SJSA1 (cell line): ENCODE measurements at regions not wholly inside any gene's neighbourhood (a gene's known extent, or its start where the extent isn't known, plus 50 kb on each side); places are given as distances from the start of the nearest gene placed in this dataset.

Source experiments
- DNase-seq, 2 experiments: peaks; one replicate each; pipeline ENCODE4 v3.0.0-alpha.2; 2015 to 2020; ENCODE audit warnings: low spot score in 2 of 2, low read depth in 1 of 2
- H3K27ac ChIP-seq: fragments of 250-450 bp; sonication (Bioruptor Pico); 2 replicates; pipeline ENCODE4 v1.5.1; 2020; ENCODE audit warnings: mild to moderate bottlenecking, moderate library complexity
- H3K27me3 ChIP-seq: fragments of 250-450 bp; sonication (Bioruptor Pico); replicated peaks from 2 replicates; pipeline ENCODE4 v1.5.1; 2020; ENCODE audit warnings: mild to moderate bottlenecking, moderate library complexity
- H3K36me3 ChIP-seq: fragments of 250-450 bp; sonication (Bioruptor Pico); 2 replicates; pipeline ENCODE4 v1.5.1; 2020; ENCODE audit warnings: mild to moderate bottlenecking
- H3K4me1 ChIP-seq: fragments of 250-450 bp; sonication (Bioruptor Pico); replicated peaks from 2 replicates; pipeline ENCODE4 v1.6.1; 2021; ENCODE audit warnings: mild to moderate bottlenecking
- H3K4me3 ChIP-seq: fragments of 250-450 bp; sonication (Bioruptor Pico); 2 replicates; pipeline ENCODE4 v1.5.1; 2020; ENCODE audit warnings: mild to moderate bottlenecking
- H3K9me3 ChIP-seq: fragments of 250-450 bp; sonication (Bioruptor Pico); replicated peaks from 2 replicates; pipeline ENCODE4 v1.5.1; 2020; ENCODE audit warnings: mild to moderate bottlenecking

GRCh38 chr4:32290102-32290501 lies 1569.9 kb downstream of the PCDH7 start:
- no peaks in the 10 kb centered on the region for H3K9me3 ChIP-seq
- H3K4me1 ChIP-seq = no peaks in the 10 kb centered on the region
- H3K27ac ChIP-seq = no peak overlapping the region
- H3K36me3 ChIP-seq = no peaks in the 10 kb centered on the region
- no peak overlapping the region for H3K4me3 ChIP-seq
- no peaks in the 10 kb centered on the region for H3K27me3 ChIP-seq
- no peak for DNase-seq

GRCh38 chr4:32318926-32319325 lies 1598.8 kb downstream of the PCDH7 start:
- no peaks in the 10 kb centered on the region for H3K36me3 ChIP-seq
- H3K4me3 ChIP-seq = no peak overlapping the region
- no peak overlapping the region for H3K27ac ChIP-seq
- DNase-seq = no peak
- no peaks in the 10 kb centered on the region for H3K27me3 ChIP-seq
- no peaks in the 10 kb centered on the region for H3K9me3 ChIP-seq
- H3K4me1 ChIP-seq = no peaks in the 10 kb centered on the region

DNA sequence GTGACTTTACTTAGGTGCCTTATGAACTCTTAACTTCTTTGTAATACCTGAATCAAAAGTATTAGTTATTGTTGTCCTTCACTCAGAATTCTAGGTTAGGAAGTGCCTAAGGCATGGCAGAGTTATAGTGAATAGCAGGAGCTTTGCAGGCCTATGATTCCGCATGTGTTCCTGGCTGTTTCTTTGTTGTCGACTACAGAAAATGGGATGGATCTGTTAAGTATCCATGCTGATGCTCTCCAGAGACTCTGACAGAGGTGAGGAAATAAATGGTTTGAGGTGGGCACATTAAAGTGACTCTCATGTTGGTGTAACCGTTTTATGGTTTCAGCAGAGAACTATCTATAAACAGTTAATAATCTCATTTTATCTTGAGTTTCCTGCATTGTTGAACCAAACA lies 1601.3 kb downstream of the PCDH7 start:
- DNase-seq = no peak

GRCh38 chr4:32334759-32335158 lies 1614.6 kb downstream of the PCDH7 start:
- Histone ChIP-seq H3K4me1 (no peaks in the 10 kb centered on the region), H3K4me3 (no peak overlapping the region), H3K27ac (no peak overlapping the region), H3K9me3 (no peaks in the 10 kb centered on the region), H3K36me3 (no peaks in the 10 kb centered on the region), H3K27me3 (no peaks in the 10 kb centered on the region)
- no peak for DNase-seq

More for the DNA sequence above, 1601.3 kb downstream of the PCDH7 start:
- H3K9me3 ChIP-seq = no peaks in the 10 kb centered on the region
- no peak overlapping the region for H3K27ac ChIP-seq
- H3K36me3 ChIP-seq = no peaks in the 10 kb centered on the region
- H3K27me3 ChIP-seq = no peaks in the 10 kb centered on the region
- no peak overlapping the region for H3K4me3 ChIP-seq
- H3K4me1 ChIP-seq = no peaks in the 10 kb centered on the region

GRCh38 chr4:32337403-32337802 lies 1617.2 kb downstream of the PCDH7 start:
- H3K27me3 ChIP-seq = no peaks in the 10 kb centered on the region
- no peak overlapping the region for H3K4me3 ChIP-seq
- H3K36me3 ChIP-seq = no peaks in the 10 kb centered on the region
- no peaks in the 10 kb centered on the region for H3K4me1 ChIP-seq
- no peak for DNase-seq
- H3K27ac ChIP-seq = no peak overlapping the region
- no peaks in the 10 kb centered on the region for H3K9me3 ChIP-seq

GRCh38 chr4:32340591-32340990 lies 1620.4 kb downstream of the PCDH7 start:
- H3K9me3 ChIP-seq = no peaks in the 10 kb centered on the region
- no peak overlapping the region for H3K4me3 ChIP-seq
- no peaks in the 10 kb centered on the region for H3K27me3 ChIP-seq
- no peak for DNase-seq
- no peaks in the 10 kb centered on the region for H3K4me1 ChIP-seq
- no peaks in the 10 kb centered on the region for H3K36me3 ChIP-seq
- no peak overlapping the region for H3K27ac ChIP-seq

DNA sequence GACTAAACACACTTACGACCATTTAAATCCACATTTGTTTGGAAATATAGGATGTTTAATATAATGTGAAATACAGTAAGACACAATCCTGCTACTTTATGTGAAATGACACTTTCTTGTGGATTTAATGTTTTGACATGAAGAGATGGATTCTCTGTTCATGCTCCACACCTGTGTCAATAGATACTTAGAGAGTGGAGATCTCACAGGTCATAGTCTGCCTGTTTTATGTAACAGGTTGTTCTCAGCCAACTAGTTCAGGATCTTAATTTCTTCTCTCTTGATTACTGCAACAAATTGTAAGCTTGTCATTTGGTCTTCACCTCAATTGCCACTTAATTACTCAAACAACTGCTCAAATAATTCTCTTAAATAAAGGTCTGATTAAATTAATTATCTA lies 1621.2 kb downstream of the PCDH7 start:
- Histone ChIP-seq H3K36me3 (no peaks in the 10 kb centered on the region), H3K27me3 (no peaks in the 10 kb centered on the region), H3K4me1 (no peaks in the 10 kb centered on the region), H3K27ac (no peak overlapping the region), H3K9me3 (no peaks in the 10 kb centered on the region), H3K4me3 (no peak overlapping the region)
- no peak for DNase-seq

GRCh38 chr4:32342054-32342453 lies 1621.9 kb downstream of the PCDH7 start:
- H3K4me1 ChIP-seq = no peaks in the 10 kb centered on the region
- H3K4me3 ChIP-seq = no peak overlapping the region
- no peaks in the 10 kb centered on the region for H3K9me3 ChIP-seq
- no peaks in the 10 kb centered on the region for H3K27me3 ChIP-seq
- H3K36me3 ChIP-seq = no peaks in the 10 kb centered on the region
- no peak overlapping the region for H3K27ac ChIP-seq
- no peak for DNase-seq

GRCh38 chr4:32349026-32349425 lies 1628.9 kb downstream of the PCDH7 start:
- Histone ChIP-seq H3K36me3 (no peaks in the 10 kb centered on the region), H3K27ac (no peak overlapping the region), H3K27me3 (no peaks in the 10 kb centered on the region), H3K4me3 (no peak overlapping the region), H3K4me1 (no peaks in the 10 kb centered on the region), H3K9me3 (no peaks in the 10 kb centered on the region)
- no peak for DNase-seq

GRCh38 chr4:32374206-32374605 lies 1654.0 kb downstream of the PCDH7 start:
- Histone ChIP-seq H3K4me1 (no peaks in the 10 kb centered on the region), H3K9me3 (no peaks in the 10 kb centered on the region), H3K4me3 (no peak overlapping the region), H3K27ac (no peak overlapping the region), H3K27me3 (no peaks in the 10 kb centered on the region), H3K36me3 (no peaks in the 10 kb centered on the region)
- no peak for DNase-seq

DNA sequence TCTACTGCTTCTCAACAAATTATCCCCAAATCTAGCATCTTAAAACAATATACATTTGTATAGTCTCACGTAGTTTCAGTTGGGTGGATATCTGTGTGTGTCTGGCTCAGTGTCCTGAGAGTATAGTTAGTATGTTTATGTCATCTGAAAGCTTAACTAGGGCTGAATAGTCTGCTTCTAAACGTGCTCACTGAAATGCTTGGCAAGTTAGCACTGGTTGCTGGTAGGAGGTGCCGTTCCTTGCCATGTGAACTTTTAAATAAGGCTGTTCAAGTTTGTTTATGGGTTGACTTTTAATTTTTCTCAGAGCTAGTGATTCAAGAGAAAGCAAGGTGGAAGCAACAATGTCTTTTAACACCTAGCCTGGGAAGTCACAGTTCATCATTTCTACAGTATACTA lies 1673.6 kb downstream of the PCDH7 start:
- Histone ChIP-seq H3K4me3 (no peak overlapping the region), H3K36me3 (no peaks in the 10 kb centered on the region), H3K9me3 (no peaks in the 10 kb centered on the region), H3K27ac (no peak overlapping the region), H3K27me3 (no peaks in the 10 kb centered on the region), H3K4me1 (no peaks in the 10 kb centered on the region)
- no peak for DNase-seq

- no peak overlapping the region for H3K27ac ChIP-seq
- no peaks in the 10 kb centered on the region for H3K27me3 ChIP-seq
- DNase-seq = no peak
- H3K4me1 ChIP-seq = no peaks in the 10 kb centered on the region
- H3K36me3 ChIP-seq = no peaks in the 10 kb centered on the region
- H3K4me3 ChIP-seq = no peak overlapping the region
- H3K9me3 ChIP-seq = no peaks in the 10 kb centered on the region
Observed at GRCh38 chr4:32394255-32394654, 1674.1 kb downstream of the PCDH7 start.

- no peaks in the 10 kb centered on the region for H3K9me3 ChIP-seq
- H3K27me3 ChIP-seq = no peaks in the 10 kb centered on the region
- H3K27ac ChIP-seq = no peak overlapping the region
- no peak for DNase-seq
- no peaks in the 10 kb centered on the region for H3K4me1 ChIP-seq
- no peak overlapping the region for H3K4me3 ChIP-seq
- H3K36me3 ChIP-seq = no peaks in the 10 kb centered on the region
Observed at GRCh38 chr4:32396507-32397070, 1676.4 kb downstream of the PCDH7 start.

DNA sequence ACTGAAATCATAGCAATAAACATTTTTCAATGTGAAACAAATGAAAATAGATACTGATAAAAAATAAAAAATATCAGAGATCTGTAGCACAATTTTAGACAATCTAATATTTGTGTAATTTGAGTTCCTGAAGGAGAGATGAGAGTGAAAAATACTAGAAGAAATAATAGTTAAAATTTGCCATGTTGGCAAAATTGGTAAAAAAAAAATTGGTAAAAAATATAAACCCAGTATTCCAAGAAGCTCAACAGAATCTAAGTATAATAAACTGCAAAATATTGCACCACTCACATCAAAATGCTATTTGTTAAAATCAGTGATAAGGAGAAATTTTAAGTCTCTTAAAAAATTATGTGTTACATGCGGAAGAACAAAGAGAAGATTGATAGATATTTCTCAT lies 1680.7 kb downstream of the PCDH7 start:
- DNase-seq = no peak
- Histone ChIP-seq H3K9me3 (no peaks in the 10 kb centered on the region), H3K27me3 (no peaks in the 10 kb centered on the region), H3K4me3 (no peak overlapping the region), H3K27ac (no peak overlapping the region), H3K4me1 (no peaks in the 10 kb centered on the region), H3K36me3 (no peaks in the 10 kb centered on the region)

DNA sequence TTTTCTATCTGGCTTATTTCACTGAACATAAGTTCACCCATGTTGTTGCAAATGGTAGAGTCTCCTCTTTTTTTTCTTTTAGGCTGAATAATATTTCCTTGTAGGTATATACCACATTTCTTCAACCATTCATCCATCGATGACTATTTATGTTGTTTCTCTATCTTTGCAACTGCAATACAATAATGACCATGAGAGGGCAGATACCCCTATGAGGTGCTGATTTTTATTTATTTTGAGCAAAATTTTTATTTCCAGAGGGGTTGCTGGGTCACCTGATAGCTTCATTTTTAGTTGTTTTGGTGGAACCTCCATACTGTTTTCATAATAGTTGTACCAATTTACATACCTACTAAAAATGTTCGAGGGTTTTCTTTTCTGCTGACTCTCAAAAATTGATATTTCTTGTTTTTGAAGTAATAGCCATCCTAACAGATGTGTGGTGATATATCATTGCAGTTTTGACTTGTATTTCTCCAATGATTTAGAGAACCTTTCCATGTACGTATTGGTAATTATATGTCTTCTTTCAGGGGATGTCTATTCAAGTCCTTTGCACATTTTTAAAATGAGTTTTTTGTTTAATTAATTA lies 1697.0 kb downstream of the PCDH7 start:
- DNase-seq = no peak
- no peaks in the 10 kb centered on the region for H3K36me3 ChIP-seq
- no peaks in the 10 kb centered on the region for H3K4me1 ChIP-seq
- no peaks in the 10 kb centered on the region for H3K27me3 ChIP-seq
- no peaks in the 10 kb centered on the region for H3K9me3 ChIP-seq
- H3K4me3 ChIP-seq = no peak overlapping the region
- H3K27ac ChIP-seq = no peak overlapping the region
